Chondrocyte (in vitro differentiated cells): ENCODE measurements at regions not wholly inside any gene's neighbourhood (a gene's known extent, or its start where the extent isn't known, plus 50 kb on each side); places are given as distances from the start of the nearest gene placed in this dataset.

Source experiments
- DNase-seq: peaks from one replicate; pipeline ENCODE4 v3.0.0; 2021; ENCODE audit warnings: mixed read lengths, low spot score
- H3K27ac Mint-ChIP-seq: one replicate; pipeline ENCODE4 v1.8.0; 2021; ENCODE audit warnings: mild to moderate bottlenecking, moderate library complexity, mixed read lengths; ENCODE audit not compliant: unreplicated experiment
- H3K27me3 Mint-ChIP-seq: 2 replicates; pipeline ENCODE4 v1.8.0; 2021; ENCODE audit warnings: low read depth, mixed read lengths
- H3K36me3 Mint-ChIP-seq: 2 replicates; pipeline ENCODE4 v1.8.0; 2021; ENCODE audit warnings: low read depth, mixed read lengths
- H3K4me1 Mint-ChIP-seq: 2 replicates; pipeline ENCODE4 v1.8.0; 2021; ENCODE audit warnings: low read depth, mild to moderate bottlenecking, mixed read lengths
- H3K4me3 Mint-ChIP-seq: one replicate; pipeline ENCODE4 v1.8.0; 2021; ENCODE audit warnings: mild to moderate bottlenecking, moderate library complexity, mixed read lengths; ENCODE audit not compliant: unreplicated experiment
- H3K9me3 Mint-ChIP-seq: 2 replicates; pipeline ENCODE4 v1.8.0; 2021; ENCODE audit warnings: low read depth, mixed read lengths
- TF ChIP-seq, protein P1 (sequence below): fragments of 200-600 bp; sonication (generic); IDR thresholded peaks from 2 replicates; pipeline ENCODE4 v1.5.0; 2021; ENCODE audit warnings: antibody characterized with exemption, mild to moderate bottlenecking, moderate library complexity

DNA sequence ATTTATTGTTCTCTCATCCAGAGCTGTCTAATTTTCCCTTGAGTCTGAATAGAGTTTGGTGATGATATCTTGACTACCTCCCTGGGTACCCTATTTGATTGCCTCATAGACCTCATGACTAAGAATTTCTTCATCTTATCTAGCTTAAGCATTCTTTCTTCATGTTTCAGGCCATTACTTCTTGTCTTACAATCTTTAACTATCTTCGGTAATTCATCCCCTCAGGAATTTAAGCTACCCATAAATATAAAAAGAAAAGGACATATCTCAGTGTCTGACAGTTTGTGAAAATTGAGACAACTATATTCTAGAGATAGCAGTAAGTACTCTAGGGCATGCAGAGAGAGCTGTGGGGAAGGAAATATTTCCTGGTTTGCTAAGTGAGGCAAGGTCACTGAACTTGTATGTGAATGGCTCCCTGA is 466.1 kb upstream of the GRID2 start:
- Mint-ChIP-seq H3K36me3 (no peaks in the 10 kb centered on the region), H3K27ac (no peak overlapping the region), H3K9me3 (peaks cover 23% of the 10 kb centered on the region), H3K4me3 (no peak overlapping the region), H3K4me1 (no peaks in the 10 kb centered on the region), H3K27me3 (no peaks in the 10 kb centered on the region)
- DNase-seq = no peak
- TF ChIP-seq, protein P1, sequence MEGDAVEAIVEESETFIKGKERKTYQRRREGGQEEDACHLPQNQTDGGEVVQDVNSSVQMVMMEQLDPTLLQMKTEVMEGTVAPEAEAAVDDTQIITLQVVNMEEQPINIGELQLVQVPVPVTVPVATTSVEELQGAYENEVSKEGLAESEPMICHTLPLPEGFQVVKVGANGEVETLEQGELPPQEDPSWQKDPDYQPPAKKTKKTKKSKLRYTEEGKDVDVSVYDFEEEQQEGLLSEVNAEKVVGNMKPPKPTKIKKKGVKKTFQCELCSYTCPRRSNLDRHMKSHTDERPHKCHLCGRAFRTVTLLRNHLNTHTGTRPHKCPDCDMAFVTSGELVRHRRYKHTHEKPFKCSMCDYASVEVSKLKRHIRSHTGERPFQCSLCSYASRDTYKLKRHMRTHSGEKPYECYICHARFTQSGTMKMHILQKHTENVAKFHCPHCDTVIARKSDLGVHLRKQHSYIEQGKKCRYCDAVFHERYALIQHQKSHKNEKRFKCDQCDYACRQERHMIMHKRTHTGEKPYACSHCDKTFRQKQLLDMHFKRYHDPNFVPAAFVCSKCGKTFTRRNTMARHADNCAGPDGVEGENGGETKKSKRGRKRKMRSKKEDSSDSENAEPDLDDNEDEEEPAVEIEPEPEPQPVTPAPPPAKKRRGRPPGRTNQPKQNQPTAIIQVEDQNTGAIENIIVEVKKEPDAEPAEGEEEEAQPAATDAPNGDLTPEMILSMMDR = no peak

DNA sequence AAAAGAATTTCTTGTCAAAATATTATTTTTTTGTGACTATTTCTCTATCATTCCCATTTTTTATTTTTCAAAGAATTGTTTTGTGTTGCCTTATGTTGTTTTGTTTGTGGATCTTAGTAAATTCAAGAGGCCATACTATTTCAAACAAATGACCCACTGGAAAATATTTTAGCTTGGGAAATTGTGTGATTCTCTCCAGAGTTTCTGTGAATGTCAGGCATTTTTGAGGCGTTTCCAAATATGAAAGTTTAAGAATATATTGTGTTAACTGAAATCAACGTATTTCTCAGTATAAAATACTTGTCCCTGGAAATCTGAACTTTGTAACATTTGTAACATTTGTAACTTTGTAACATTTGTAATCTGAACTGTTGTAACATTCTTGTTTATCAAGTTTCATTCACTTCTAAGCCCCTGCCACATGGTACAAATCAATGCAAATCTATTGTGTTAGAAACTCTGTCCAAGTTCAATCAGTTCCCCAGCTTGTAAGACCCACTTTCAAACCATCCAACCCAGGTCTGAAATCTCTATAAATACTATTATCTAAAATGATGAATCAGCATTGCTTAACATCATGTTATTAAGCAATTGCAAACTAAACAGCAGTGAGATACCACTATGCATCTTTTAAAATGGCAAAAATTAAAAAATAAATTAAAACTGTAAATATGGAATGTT is 465.4 kb upstream of the GRID2 start:
- Mint-ChIP-seq H3K36me3 (no peaks in the 10 kb centered on the region), H3K4me1 (no peaks in the 10 kb centered on the region), H3K27ac (no peak overlapping the region), H3K27me3 (no peaks in the 10 kb centered on the region), H3K9me3 (peaks cover 17% of the 10 kb centered on the region), H3K4me3 (no peak overlapping the region)
- TF ChIP-seq, protein P1 = no peak
- no peak for DNase-seq

DNA sequence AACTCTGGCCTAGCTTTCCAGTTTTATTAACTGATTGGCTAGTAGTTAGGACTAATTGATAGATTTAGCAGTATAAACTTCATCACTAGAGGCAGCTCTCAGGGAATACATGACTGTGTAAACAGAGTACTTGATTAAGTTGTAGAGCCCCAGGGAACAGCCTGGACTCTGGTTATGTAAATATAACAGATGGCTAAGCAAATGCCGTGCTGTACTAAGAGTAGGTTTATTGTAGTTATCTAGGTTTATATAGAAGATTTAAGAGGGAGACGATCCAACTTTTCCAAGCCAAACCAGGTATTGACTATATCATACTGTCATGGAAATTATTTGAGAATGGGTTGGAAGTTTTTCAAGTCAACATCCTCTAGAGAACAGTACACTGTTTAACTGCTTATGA is 463.4 kb upstream of the GRID2 start:
- no peak for DNase-seq
- Mint-ChIP-seq H3K4me1 (no peaks in the 10 kb centered on the region), H3K36me3 (no peaks in the 10 kb centered on the region), H3K27ac (no peak overlapping the region), H3K4me3 (no peak overlapping the region), H3K9me3 (peaks cover 4% of the 10 kb centered on the region), H3K27me3 (no peaks in the 10 kb centered on the region)
- TF ChIP-seq, protein P1 = no peak

DNA sequence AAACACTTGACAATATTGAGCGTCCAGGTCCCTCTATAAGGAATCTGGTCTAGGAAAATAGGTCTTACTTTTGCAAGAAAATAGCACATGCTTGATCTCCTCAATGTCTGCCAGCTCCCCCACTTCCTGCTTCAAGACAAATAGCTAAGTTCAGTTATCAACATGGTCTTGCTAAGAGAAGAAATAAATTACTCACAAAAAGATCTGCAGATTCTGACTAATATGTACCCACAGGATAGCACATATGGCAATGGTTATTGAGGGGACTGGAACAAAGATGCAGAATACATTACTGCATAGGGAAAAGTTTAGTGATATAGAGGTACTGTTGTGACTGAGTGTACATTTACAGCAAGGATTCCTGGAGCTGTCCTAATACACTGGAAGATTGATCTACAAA is 457.5 kb upstream of the GRID2 start:
- TF ChIP-seq, protein P1 = no peak
- Mint-ChIP-seq H3K36me3 (no peaks in the 10 kb centered on the region), H3K4me1 (no peaks in the 10 kb centered on the region), H3K27ac (no peak overlapping the region), H3K9me3 (peaks cover 8% of the 10 kb centered on the region), H3K4me3 (no peak overlapping the region), H3K27me3 (no peaks in the 10 kb centered on the region)
- no peak for DNase-seq

- Mint-ChIP-seq H3K4me1 (no peaks in the 10 kb centered on the region), H3K4me3 (no peak overlapping the region), H3K27ac (no peak overlapping the region), H3K27me3 (no peaks in the 10 kb centered on the region), H3K36me3 (no peaks in the 10 kb centered on the region), H3K9me3 (peaks cover 13% of the 10 kb centered on the region)
- TF ChIP-seq, protein P1 = no peak
- DNase-seq = no peak
Observed at GRCh38 chr4:91851456-91851855, 452.3 kb upstream of the GRID2 start.
